Endothelial cell of umbilical vein (primary cell): ENCODE measurements at regions not wholly inside any gene's neighbourhood (a gene's known extent, or its start where the extent isn't known, plus 50 kb on each side); places are given as distances from the start of the nearest gene placed in this dataset.

Source experiments
- BruUV-seq: library from RNA; stranded (reverse); fragments of 400-500 nt; replicated peaks from 2 replicates; lab custom pipeline; 2021; lab: Mats Ljungman, UMichigan
- CTCF ChIA-PET: fragments of 300-600, 350-600 bp; sonication (Branson Sonifier 250); formaldehyde crosslinking; loops from one replicate; lab custom pipeline; 2021; ENCODE audit warnings: antibody characterized with exemption, inconsistent platforms; lab: Charles Lee
- POLR2A ChIA-PET: fragments of 300-600, 350-600 bp; sonication (Branson Sonifier 250); formaldehyde crosslinking; loops from one replicate; lab custom pipeline; 2021; ENCODE audit warnings: antibody characterized with exemption, inconsistent platforms; lab: Charles Lee
- DNase-seq: peaks from one replicate; pipeline ENCODE4 v3.0.0-alpha.2; 2011; ENCODE audit warnings: low read depth, low spot score
- FAIRE-seq: peaks from 2 replicates; lab custom pipeline; 2011; peaks lifted over from hg19 to GRCh38; lab: Jason Lieb, UNC
- H2AFZ ChIP-seq: 2 replicates; pipeline ENCODE4 v1.6.0; 2012; ENCODE audit warnings: low read depth, low read length, control low read depth, inconsistent platforms
- H3K27ac ChIP-seq: 2 replicates; pipeline ENCODE4 v1.5.1; 2011; ENCODE audit warnings: low read depth, mild to moderate bottlenecking, control low read depth, low read length, moderate library complexity; ENCODE audit not compliant: insufficient read depth
- H3K27me3 ChIP-seq, 2 experiments: 2 replicates each; pipeline versions ENCODE4 v1.6.0 to v1.6.1; 2011; ENCODE audit warnings: low read length in 2 of 2, mixed read lengths in 1 of 2; ENCODE audit not compliant: control insufficient read depth in 2 of 2, insufficient read depth in 2 of 2
- H3K36me3 ChIP-seq, 2 experiments: 2 replicates in 1 of 2; 3 replicates in 1 of 2; pipeline ENCODE4 v1.5.1; 2011; ENCODE audit warnings: low read length in 2 of 2, mild to moderate bottlenecking in 1 of 2, moderate library complexity in 1 of 2; ENCODE audit not compliant: control insufficient read depth in 2 of 2, insufficient read depth in 2 of 2; ENCODE audit errors: extremely low read depth in 1 of 2
- H3K4me1 ChIP-seq: 3 replicates; pipeline ENCODE4 v1.5.1; 2011; ENCODE audit warnings: mild to moderate bottlenecking, low read length; ENCODE audit not compliant: control insufficient read depth, insufficient read depth; ENCODE audit errors: extremely low read depth
- H3K4me2 ChIP-seq: 2 replicates; pipeline ENCODE4 v1.6.1; 2011; ENCODE audit warnings: low read length, control low read depth, mixed read lengths; ENCODE audit not compliant: insufficient read depth
- H3K4me3 ChIP-seq, 3 experiments: fragments of 200-600 bp in 1 of 3; sonication (generic), shearing (Covaris generic) in 1 of 3; replicated peaks in 1 of 3; 2 replicates each; pipeline ENCODE4 v1.5.1; 2011 to 2016; ENCODE audit warnings: control low read depth in 3 of 3, low read length in 3 of 3, mild to moderate bottlenecking in 2 of 3, inconsistent platforms in 1 of 3, low read depth in 1 of 3, moderate library complexity in 1 of 3; ENCODE audit not compliant: insufficient read depth in 1 of 3
- H3K79me2 ChIP-seq: 2 replicates; pipeline ENCODE4 v1.6.0; 2012; ENCODE audit warnings: low read length, inconsistent platforms; ENCODE audit not compliant: control insufficient read depth, insufficient read depth
- H3K9ac ChIP-seq: replicated peaks from 2 replicates; pipeline ENCODE3; 2011; ENCODE audit warnings: low read length, control low read depth; ENCODE audit not compliant: insufficient read depth; ENCODE audit errors: extremely low read depth
- H3K9me1 ChIP-seq: replicated peaks from 3 replicates; pipeline ENCODE4 v1.6.0; 2011; ENCODE audit warnings: mild to moderate bottlenecking, low read length; ENCODE audit not compliant: control insufficient read depth, insufficient read depth; ENCODE audit errors: extremely low read depth
- H3K9me3 ChIP-seq: replicated peaks from 2 replicates; pipeline ENCODE4 v1.5.1; 2012; ENCODE audit warnings: low read length, inconsistent platforms; ENCODE audit not compliant: control insufficient read depth, insufficient read depth
- H4K20me1 ChIP-seq: replicated peaks from 2 replicates; pipeline ENCODE3; 2011; ENCODE audit warnings: mild to moderate bottlenecking, low read length; ENCODE audit not compliant: control insufficient read depth, insufficient read depth; ENCODE audit errors: extremely low read depth
- EZH2 ChIP-seq: IDR thresholded peaks from 2 replicates; pipeline ENCODE4 v1.6.1; 2012; ENCODE audit warnings: borderline replicate concordance, low read depth, mild to moderate bottlenecking, moderate library complexity, low read length, inconsistent platforms; ENCODE audit not compliant: severe bottlenecking
- FOS ChIP-seq: IDR thresholded peaks from 2 replicates; pipeline ENCODE4 v1.6.1; 2011; ENCODE audit warnings: mild to moderate bottlenecking, low read length, moderate library complexity, borderline replicate concordance; ENCODE audit not compliant: insufficient read depth
- GATA2 ChIP-seq: IDR thresholded peaks from 2 replicates; pipeline ENCODE4 v1.7.0; 2011; ENCODE audit warnings: low read depth, mild to moderate bottlenecking, moderate library complexity, mixed read lengths, low read length; ENCODE audit not compliant: insufficient read length, insufficient read depth
- JUN ChIP-seq: IDR thresholded peaks from 2 replicates; pipeline ENCODE4 v1.6.1; 2011; ENCODE audit warnings: borderline replicate concordance, low read depth; ENCODE audit not compliant: insufficient read length, insufficient read depth
- MAX ChIP-seq: IDR thresholded peaks from 2 replicates; pipeline ENCODE4 v1.6.1; 2011; ENCODE audit not compliant: insufficient read depth, insufficient read length
- MYC ChIP-seq: IDR thresholded peaks from one replicate; pipeline ENCODE4 v1.6.1; 2011; ENCODE audit warnings: mild to moderate bottlenecking, low read depth, low read length
- POLR2A ChIP-seq: IDR thresholded peaks from 2 replicates; pipeline ENCODE4 v1.6.1; 2012; ENCODE audit warnings: low read depth, mild to moderate bottlenecking, control low read depth, low read length
- POLR2AphosphoS5 ChIP-seq: IDR thresholded peaks from 2 replicates; pipeline ENCODE4 v1.6.1; 2012; ENCODE audit warnings: low read depth, mild to moderate bottlenecking, control low read depth, low read length, moderate library complexity; ENCODE audit not compliant: insufficient read depth
- dilution Hi-C: fragments of 300-500 bp; cut with MboI; formaldehyde crosslinking; loops from one replicate; pipeline ENCODE4 v1.15.0; 2019; ENCODE audit warnings: low sequenced_read_pairs; ENCODE audit not compliant: extremely low pct_ligation_motif_present
- intact Hi-C: fragments of 100-400 bp; cut with micrococcal nuclease; formaldehyde crosslinking; loops from one replicate; pipeline ENCODE4 v1.10.0; 2022
- TF ChIP-seq, protein P1 (sequence below), 2 donors: IDR thresholded peaks; 1 replicate in 1 of 2; 2 replicates in 1 of 2; pipeline ENCODE4 v1.5.1; 2011; ENCODE audit warnings: low read length in 2 of 2, mild to moderate bottlenecking in 2 of 2, moderate library complexity in 2 of 2, control low read depth in 1 of 2, inconsistent platforms in 1 of 2, low read depth in 1 of 2; ENCODE audit not compliant: insufficient read depth in 1 of 2; ENCODE audit errors: extremely low read depth in 1 of 2

- Histone ChIP-seq H3K9me1 (no peaks in the 10 kb centered on the region), H3K36me3 (no peaks in the 10 kb centered on the region), H2AFZ (no peak overlapping the region), H3K9me3 (no peaks in the 10 kb centered on the region), H3K9ac (no peak overlapping the region), H3K4me1 (peaks cover 24% of the 10 kb centered on the region), H4K20me1 (no peaks in the 10 kb centered on the region), H3K4me2 (no peak overlapping the region), H3K27ac (no peak overlapping the region), H3K79me2 (no peaks in the 10 kb centered on the region), H3K27me3 (no peaks in the 10 kb centered on the region), H3K4me3 (no peak overlapping the region)
- BruUV-seq: no TSS peak
- CTCF ChIA-PET: no interaction called here
- TF ChIP-seq, protein P1, sequence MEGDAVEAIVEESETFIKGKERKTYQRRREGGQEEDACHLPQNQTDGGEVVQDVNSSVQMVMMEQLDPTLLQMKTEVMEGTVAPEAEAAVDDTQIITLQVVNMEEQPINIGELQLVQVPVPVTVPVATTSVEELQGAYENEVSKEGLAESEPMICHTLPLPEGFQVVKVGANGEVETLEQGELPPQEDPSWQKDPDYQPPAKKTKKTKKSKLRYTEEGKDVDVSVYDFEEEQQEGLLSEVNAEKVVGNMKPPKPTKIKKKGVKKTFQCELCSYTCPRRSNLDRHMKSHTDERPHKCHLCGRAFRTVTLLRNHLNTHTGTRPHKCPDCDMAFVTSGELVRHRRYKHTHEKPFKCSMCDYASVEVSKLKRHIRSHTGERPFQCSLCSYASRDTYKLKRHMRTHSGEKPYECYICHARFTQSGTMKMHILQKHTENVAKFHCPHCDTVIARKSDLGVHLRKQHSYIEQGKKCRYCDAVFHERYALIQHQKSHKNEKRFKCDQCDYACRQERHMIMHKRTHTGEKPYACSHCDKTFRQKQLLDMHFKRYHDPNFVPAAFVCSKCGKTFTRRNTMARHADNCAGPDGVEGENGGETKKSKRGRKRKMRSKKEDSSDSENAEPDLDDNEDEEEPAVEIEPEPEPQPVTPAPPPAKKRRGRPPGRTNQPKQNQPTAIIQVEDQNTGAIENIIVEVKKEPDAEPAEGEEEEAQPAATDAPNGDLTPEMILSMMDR (IDR thresholded peaks at IDR 0.05; ENCODE audit: extremely low read depth in 1 of 2, insufficient read depth in 1 of 2, low read depth in 1 of 2, low read length in 2 of 2): no peak
- TF ChIP-seq POLR2AphosphoS5: no peak
- no peak for TF ChIP-seq MAX
- TF ChIP-seq EZH2: no peak
- TF ChIP-seq POLR2A: no peak
- no peak for TF ChIP-seq MYC
- TF ChIP-seq JUN: no peak
- no peak for TF ChIP-seq FOS
- no peak for TF ChIP-seq GATA2
- dilution Hi-C loops (no loop called here), intact Hi-C loops (no loop called here)
- POLR2A ChIA-PET: no interaction called here
- no peak for DNase-seq
- no peak for FAIRE-seq
Measured at GRCh38 chr12:124725099-124725498, 138.6 kb downstream of the SCARB1 start.
